OCI-LY7 (cell line): ENCODE measurements at regions not wholly inside any gene's neighbourhood (a gene's known extent, or its start where the extent isn't known, plus 50 kb on each side); places are given as distances from the start of the nearest gene placed in this dataset.

ENCODE experiments used
- CTCF ChIP-seq: fragments of 200-600 bp; sonication (generic); conservative IDR thresholded peaks from 2 replicates; pipeline ENCODE4 v1.5.1; 2014; ENCODE audit warnings: mild to moderate bottlenecking, antibody characterized with exemption, low read length, moderate library complexity, mixed read lengths
- EZH2phosphoT487 ChIP-seq: fragments of 200-600 bp; sonication (generic); IDR thresholded peaks from 2 replicates; pipeline ENCODE4 v1.6.1; 2018; ENCODE audit warnings: low read depth, borderline replicate concordance, mild to moderate bottlenecking, mixed run types, antibody characterized with exemption, low read length, moderate library complexity, mixed read lengths

- TF ChIP-seq CTCF (no peak), EZH2phosphoT487 (no peak)
Measured at GRCh38 chr4:179248821-179249220, 1806.6 kb upstream of the AGA start.
